Motor neuron (in vitro differentiated cells): ENCODE measurements at regions not wholly inside any gene's neighbourhood (a gene's known extent, or its start where the extent isn't known, plus 50 kb on each side); places are given as distances from the start of the nearest gene placed in this dataset.

ENCODE experiments used
- ATAC-seq, 8 experiments: fragments of 200-7000 bp; cut with Tn5 transposase; replicated peaks in 6 of 8; 2 replicates each; pipeline ENCODE4 v1.8.0; 2021; ENCODE audit warnings: mild to moderate bottlenecking in 8 of 8, moderate library complexity in 8 of 8
- H3K27ac ChIP-seq, 2 donors: fragments of 250-450 bp; sonication (Bioruptor Pico); 2 replicates each; pipeline ENCODE4 v1.9.0; 2021; ENCODE audit warnings: antibody characterized with exemption in 2 of 2, mild to moderate bottlenecking in 2 of 2, moderate library complexity in 1 of 2
- H3K4me1 ChIP-seq, 2 donors: fragments of 250-450 bp; sonication (Bioruptor Pico); replicated peaks in 1 of 2; 2 replicates each; pipeline ENCODE4 v1.6.1; 2021; ENCODE audit warnings: antibody characterized with exemption in 2 of 2, mild to moderate bottlenecking in 2 of 2, moderate library complexity in 1 of 2
- H3K4me3 ChIP-seq, 5 donors: fragments of 250-450 bp; sonication (Bioruptor Pico); 2 replicates each; pipeline ENCODE4 v1.9.0; 2021; ENCODE audit warnings: antibody characterized with exemption in 5 of 5, mild to moderate bottlenecking in 5 of 5, moderate library complexity in 4 of 5
- WGBS, 10 experiments: fragments of 450-650 bp; shearing (Covaris generic); methylation state at CpG; one replicate each; pipeline ENCODE4 v1.0.0; 2022; 5-methylcytosine and 5-hydroxymethylcytosine counted together
- in situ Hi-C, 9 experiments: fragments of 400-800 bp; cut with MboI; loops; one replicate each; pipeline ENCODE4 v1.15.0; 2021; ENCODE audit warnings: low sequenced_read_pairs in 9 of 9, low pct_unique_long_range_greater_than_20kb in 2 of 9; ENCODE audit not compliant: unreplicated experiment in 9 of 9

DNA sequence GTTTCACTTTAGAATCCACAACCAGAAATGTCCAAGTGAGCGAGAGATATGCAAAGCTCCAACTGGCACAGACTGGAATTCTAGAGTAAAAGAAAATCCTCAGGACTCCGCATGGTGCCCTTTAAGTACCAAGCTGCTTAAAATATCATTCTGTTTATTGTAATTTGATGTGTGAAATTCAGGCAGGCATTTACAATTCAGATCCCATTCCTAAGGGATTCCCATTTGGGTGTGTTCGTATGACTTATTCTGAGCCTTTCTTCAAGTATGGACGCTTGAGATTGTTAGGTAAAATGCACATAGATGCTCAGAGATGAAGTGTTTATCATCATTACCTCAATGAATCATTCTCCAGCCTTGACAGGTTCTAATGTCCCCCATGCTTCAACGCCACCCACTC, 99.3 kb upstream of the EEF1E1 start:
- H3K4me1 ChIP-seq: peaks cover 4 to 6% of the 10 kb centered on the region in 2 donors
- peak in 4 of 8 experiments; percentile 22 to 97 (median 94) for ATAC-seq
- no peak overlapping the region for H3K4me3 ChIP-seq
- no peak overlapping the region for H3K27ac ChIP-seq
- 0 to 100% (median 57%) methylated on average over 1 to 5 of the region's 5 CpGs for WGBS, 10 experiments
- in situ Hi-C loops: no loop called here

DNA sequence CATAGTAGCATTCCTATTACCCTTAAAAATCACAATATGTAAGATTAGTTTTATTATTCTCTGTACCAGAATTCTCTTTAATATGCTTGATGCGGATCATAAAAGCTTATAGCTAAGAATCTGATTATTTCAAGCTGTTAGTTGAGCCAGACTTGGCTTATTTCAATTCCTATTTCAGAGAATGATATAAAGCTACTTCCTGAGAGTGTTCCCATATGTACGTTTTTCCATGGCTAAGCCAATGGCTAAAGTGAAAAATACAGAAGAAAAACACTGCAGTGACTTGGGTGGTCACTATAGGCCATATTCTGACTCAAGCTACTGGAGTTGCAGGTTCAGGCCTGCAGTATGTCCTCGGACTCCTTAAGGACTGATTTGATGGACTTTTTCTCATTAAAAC, 97.9 kb upstream of the EEF1E1 start:
- H3K4me1 ChIP-seq: peaks cover 6 to 8% of the 10 kb centered on the region in 2 donors
- H3K27ac ChIP-seq: no peak overlapping the region
- WGBS, 10 experiments: 28 to 100% (median 87%) methylated on average over 1 to 3 of the region's 3 CpGs; no CpG with 5 or more reads in 1 of the 10 experiments
- ATAC-seq: no peak
- no peak overlapping the region for H3K4me3 ChIP-seq
- in situ Hi-C loops: no loop called here

DNA sequence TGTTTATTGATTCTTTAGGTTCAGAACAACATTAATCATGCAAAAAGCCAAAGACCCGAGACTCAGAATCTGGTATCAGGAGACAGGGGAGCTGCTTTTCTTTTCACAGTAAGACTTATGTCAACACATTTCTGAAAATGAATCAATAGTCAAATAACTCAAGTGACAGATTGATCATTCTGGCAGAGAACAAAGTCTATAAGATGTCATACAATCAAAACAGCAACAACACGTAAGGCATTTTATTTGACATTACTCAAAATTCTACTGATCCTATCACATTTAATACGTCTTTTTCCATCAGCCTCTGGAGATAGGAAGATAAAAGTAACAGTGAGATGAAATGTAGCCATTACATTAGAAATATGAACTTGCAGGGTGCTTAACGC, 93.4 kb upstream of the EEF1E1 start:
- H3K4me1 ChIP-seq: peaks cover 0 to 11% of the 10 kb centered on the region in 2 donors
- no peak for ATAC-seq
- no peak overlapping the region for H3K4me3 ChIP-seq
- H3K27ac ChIP-seq: no peak overlapping the region
- 33 to 81% (median 54%) methylated on average over 1 to 4 of the region's 4 CpGs for WGBS, 10 experiments
- in situ Hi-C loops: no loop called here

DNA sequence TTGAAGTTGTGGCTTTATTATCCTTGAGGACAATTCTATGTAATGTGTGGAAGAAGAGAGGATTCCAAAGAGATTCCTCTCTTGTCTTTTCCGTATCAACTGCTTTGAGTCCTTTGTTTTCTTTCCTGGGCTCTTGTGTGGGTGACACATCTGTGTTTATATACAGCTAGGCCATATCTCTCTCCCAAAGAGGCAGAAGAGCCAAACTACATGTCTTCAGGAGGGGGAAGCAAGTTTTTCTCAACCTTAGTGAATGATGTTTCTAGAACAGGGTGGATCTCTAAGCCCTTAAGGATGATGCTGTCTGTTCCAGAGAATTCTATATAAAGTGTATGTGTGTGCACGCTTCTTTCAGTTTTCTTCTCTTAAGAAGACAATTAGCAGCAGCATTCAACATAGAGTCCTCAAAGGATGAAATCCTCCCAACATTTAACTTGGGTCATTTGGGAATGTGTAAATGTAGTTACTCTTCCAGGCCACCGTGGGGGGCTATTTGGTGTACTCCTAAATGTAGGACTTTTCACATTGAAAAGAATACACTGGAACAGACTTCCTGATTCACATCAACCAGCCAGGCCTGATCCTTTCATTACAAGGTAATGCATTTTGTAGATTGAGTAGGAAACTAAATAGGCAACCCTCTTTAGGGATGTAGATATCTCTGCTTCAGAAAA, 92.8 kb upstream of the EEF1E1 start:
- in situ Hi-C loops: no loop called here
- 45 to 100% (median 79%) methylated on average over 1 to 3 of the region's 3 CpGs for WGBS, 10 experiments
- H3K4me3 ChIP-seq: no peak overlapping the region
- H3K4me1 ChIP-seq: peaks cover 0 to 11% of the 10 kb centered on the region in 2 donors
- peak in 1 of 8 experiments; percentile 32 for ATAC-seq
- no peak overlapping the region for H3K27ac ChIP-seq

DNA sequence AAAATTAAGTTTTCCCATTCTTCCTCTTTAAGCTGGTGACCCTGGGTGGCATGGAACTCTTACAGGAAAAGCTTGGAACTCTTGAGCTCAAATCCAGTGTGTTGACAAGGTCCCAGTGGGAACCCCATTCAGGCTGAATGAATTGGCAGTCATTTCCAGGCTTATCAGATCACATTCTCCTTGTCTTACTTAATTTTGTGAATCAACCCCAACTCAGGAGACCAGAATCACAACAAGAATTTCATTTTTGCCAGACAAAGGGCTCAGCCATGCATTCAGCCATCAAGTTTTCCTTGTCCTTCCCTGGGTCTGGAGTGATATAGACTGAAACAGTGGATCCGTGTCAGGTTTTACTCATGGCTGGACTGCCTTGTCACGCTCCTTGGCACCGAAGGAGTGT, 92.1 kb upstream of the EEF1E1 start:
- Histone ChIP-seq H3K27ac (no peak overlapping the region), H3K4me1 (peaks cover 0 to 11% of the 10 kb centered on the region in 2 donors), H3K4me3 (no peak overlapping the region)
- no peak for ATAC-seq
- in situ Hi-C loops: no loop called here
- 28 to 88% (median 65%) methylated on average over 2 to 3 of the region's 3 CpGs; no CpG with 5 or more reads in 3 of the 10 experiments for WGBS, 10 experiments

DNA sequence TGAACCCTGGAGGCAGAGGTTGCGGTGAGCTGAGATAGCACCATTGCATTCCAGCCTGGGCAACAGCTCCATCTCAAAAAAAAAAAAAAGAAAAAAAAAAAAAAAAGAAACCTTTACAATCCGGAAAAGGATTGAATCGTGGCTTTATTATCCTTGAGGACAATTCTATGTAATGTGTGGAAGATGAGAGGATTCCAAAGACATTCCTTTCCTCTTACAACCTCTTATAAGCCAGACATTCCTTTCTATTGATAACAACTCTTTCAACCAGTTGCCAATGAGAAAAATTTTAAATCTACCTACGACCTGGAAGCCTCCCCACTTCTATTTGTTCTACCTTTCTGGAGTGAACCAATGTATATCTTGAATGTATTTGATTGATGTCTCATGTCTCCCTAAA, 91.2 kb upstream of the EEF1E1 start:
- no peak overlapping the region for H3K27ac ChIP-seq
- in situ Hi-C loops: no loop called here
- ATAC-seq: no peak
- WGBS, 10 experiments: 58 to 100% (median 89%) methylated on average over 1 to 4 of the region's 4 CpGs; no CpG with 5 or more reads in 1 of the 10 experiments
- H3K4me1 ChIP-seq: peaks cover 0 to 11% of the 10 kb centered on the region in 2 donors
- no peak overlapping the region for H3K4me3 ChIP-seq

DNA sequence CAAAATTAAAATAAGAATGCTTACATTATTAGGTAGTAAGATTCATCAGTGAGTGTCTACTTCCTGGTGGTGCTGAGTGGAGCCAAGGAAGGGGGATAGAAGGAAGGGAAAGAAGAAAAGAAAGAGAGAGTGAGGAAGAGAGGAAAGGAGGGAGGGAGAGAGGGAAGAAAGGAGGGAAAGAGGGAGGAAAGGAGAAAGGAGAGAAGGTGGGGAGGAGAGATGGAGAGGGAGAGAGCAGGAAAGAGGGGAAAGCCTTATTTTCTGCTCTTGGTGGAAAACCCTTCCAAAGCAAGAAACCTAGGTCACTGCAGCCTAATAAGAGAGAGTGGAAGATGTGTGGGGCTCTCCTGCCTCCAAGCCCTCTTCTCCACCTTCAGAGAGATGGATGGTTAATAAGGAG, 90.2 kb upstream of the EEF1E1 start:
- no peak for ATAC-seq
- peaks cover 0 to 12% of the 10 kb centered on the region in 2 donors for H3K4me1 ChIP-seq
- H3K27ac ChIP-seq: no peak overlapping the region
- in situ Hi-C loops: no loop called here
- no peak overlapping the region for H3K4me3 ChIP-seq

DNA sequence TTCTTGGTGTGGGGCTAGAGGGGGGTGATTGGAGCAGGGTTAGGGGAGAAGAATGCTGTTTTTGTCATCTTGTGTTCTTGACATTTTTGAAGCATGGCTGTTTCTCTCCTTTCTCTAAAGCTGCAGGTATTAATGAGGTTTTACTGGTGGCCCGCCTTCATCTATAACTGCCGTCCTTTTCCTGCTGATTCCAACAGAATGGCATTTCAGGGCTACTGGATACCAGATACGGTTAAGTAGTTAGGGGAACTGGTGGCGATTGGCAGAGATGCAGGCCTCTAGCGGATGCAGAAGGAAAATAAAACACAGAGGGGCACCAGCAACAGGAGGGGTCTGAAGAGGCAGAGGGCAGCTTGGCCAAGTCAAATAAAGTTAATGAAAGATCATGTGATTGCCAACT, 89.7 kb upstream of the EEF1E1 start:
- in situ Hi-C loops: no loop called here
- WGBS, 10 experiments: 38 to 100% (median 93%) methylated on average over 1 to 5 of the region's 5 CpGs; no CpG with 5 or more reads in 1 of the 10 experiments
- no peak for ATAC-seq
- H3K4me3 ChIP-seq: no peak overlapping the region
- H3K27ac ChIP-seq: no peak overlapping the region
- H3K4me1 ChIP-seq: peaks cover 0 to 14% of the 10 kb centered on the region in 2 donors

DNA sequence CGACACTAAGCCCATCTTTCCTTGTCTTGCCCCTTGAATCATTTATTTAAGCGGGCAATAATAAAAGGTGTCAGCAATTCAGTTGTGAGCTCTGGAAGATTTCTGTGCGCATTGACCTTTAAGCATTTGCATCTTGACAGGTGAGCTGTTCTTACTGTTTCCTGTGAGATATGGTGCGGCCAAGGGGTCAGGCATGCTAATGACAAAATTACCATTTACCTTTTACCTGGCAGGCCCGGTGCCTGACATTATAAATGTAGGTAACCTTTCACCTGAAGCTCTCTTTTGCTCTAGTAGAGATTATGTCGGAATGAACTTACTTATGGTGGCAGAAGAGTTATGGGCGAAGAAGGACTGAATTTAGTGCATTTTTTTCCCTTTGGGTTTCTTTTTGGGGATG, 89.3 kb upstream of the EEF1E1 start:
- no peak overlapping the region for H3K4me3 ChIP-seq
- no peak overlapping the region for H3K27ac ChIP-seq
- in situ Hi-C loops: no loop called here
- H3K4me1 ChIP-seq: peaks cover 0 to 14% of the 10 kb centered on the region in 2 donors
- WGBS, 10 experiments: 0 to 84% (median 65%) methylated on average over 1 to 6 of the region's 7 CpGs; no CpG with 5 or more reads in 1 of the 10 experiments
- no peak for ATAC-seq

DNA sequence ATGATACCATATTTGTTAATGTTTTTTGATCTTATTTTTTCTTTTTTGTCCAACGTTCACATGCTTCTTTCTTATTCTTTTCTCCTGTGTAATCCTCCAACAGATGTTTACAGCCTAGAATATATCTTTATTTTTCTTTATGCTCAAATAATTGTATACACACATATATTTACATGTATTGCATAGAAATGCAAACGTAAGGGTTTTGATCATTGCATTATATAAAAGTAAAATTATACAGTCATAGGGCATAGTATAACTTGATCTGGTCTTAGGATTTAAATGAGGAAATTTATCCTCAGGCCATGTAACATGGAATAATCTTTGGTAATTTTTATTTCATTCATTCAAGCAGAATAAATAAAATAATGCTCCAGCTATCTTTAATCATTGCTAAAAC, 84.9 kb upstream of the EEF1E1 start:
- Histone ChIP-seq H3K4me3 (no peak overlapping the region), H3K27ac (no peak overlapping the region), H3K4me1 (peaks cover 0 to 10% of the 10 kb centered on the region in 2 donors)
- in situ Hi-C loops: no loop called here
- WGBS, 10 experiments: 0 to 100% (median 73%) methylated on average over 1 to 2 of the region's 2 CpGs
- ATAC-seq: no peak

DNA sequence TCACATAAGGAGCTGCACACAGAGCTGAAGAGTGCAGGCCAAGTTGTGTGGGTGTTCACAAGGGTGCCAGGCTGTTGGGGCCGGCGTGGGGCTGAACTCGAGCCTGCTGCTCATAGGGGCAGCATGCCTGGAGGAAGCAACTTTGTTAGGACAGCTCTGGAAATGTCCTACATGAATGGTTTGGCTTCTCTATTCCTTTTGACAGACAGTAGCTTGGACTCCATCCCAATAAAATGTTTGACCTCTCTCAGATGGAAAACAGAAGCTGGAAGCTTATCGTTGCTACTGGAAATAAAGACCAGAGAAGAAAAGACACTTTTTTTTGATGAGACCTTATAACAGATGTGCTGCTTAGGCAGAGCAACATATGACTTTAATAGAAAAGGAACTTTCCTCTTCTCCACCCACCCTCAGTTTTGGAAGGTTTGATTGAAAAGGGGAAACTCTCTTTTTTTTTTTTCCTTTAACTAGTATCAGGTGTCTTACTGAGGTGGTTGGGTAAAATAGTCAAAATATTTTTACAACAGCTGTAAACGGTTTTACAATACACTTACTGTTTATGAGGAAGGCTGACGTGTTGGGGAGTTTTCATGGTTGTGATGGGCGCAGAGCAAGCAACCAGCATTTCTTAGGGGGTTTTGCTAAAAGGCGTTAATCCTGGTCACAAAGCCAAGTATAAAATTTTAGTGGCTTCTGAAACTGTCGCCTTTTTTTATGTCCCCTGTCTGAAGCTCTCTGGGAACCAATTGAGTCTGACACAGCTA, 80.7 kb upstream of the EEF1E1 start:
- 14 to 92% (median 72%) methylated on average over 1 to 9 of the region's 9 CpGs for WGBS, 10 experiments
- in situ Hi-C loops: no loop called here
- ATAC-seq: peak in 1 of 8 experiments; percentile 43
- H3K4me3 ChIP-seq: no peak overlapping the region
- no peak overlapping the region for H3K27ac ChIP-seq
- H3K4me1 ChIP-seq: peaks cover 3 to 10% of the 10 kb centered on the region in 2 donors

DNA sequence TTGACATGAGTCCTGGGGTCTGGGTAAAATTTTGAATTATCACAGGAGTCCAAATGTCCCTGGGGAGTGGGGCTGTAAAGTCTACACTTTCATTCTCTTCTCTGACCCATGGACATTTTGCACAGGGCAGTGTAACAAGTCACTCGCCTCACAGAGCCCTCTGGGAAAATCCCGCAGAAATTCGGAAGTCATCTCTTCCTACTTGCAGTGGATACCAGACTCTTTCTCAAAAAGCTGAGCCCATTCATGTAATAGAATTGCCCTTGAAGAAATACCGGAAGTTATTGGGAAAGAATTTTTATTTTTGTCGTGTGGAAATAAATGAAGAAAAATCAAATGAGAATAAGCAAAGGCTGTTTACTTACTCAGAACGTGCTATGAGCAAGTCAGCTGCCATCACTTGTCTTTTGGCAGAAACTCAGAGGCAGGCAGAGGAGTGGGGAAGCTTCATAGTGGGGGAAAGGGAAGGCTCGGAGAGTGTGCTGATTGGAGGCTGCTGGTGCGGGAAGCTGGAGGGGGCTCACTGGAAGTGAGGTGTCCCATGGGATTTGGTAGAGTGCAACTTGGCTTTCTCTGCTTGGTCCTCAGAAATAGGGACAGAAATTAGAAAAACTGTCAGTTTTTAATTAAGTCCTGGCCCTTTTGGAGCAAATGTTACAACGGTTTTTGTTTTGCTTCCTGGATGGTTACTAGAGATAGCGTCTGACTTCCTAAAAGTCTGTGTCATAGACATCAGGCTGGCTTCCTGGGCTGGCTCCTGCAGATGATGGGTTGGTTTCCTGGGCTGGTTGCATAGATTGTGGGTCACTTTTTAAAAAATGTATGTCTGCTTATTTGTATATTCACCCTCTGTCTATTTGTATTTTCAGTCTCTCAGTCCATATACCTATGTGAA, 79.8 kb upstream of the EEF1E1 start:
- Histone ChIP-seq H3K4me3 (no peak overlapping the region), H3K27ac (no peak overlapping the region), H3K4me1 (peaks cover 0 to 10% of the 10 kb centered on the region in 2 donors)
- in situ Hi-C loops: no loop called here
- peak in 2 of 8 experiments; percentile 21 to 25 for ATAC-seq
- WGBS, 10 experiments: 20 to 86% (median 78%) methylated on average over 2 to 10 of the region's 10 CpGs; no CpG with 5 or more reads in 2 of the 10 experiments
